ENCODE measurements at regions not wholly inside any gene's neighbourhood (a gene's known extent, or its start where the extent isn't known, plus 50 kb on each side); places are given as distances from the start of the nearest gene placed in this dataset.

GRCh38 chr6:134511984-134512683, 194.2 kb upstream of the SGK1 start:
- H3K9me3 Mint-ChIP-seq (ENCODE audit: unreplicated experiment), result no peaks in the 10 kb centered on the region
- no peak overlapping the region for H3K27ac Mint-ChIP-seq (ENCODE audit: unreplicated experiment)
- no peaks in the 10 kb centered on the region for H3K27me3 ChIP-seq (replicated peaks; ENCODE audit: control insufficient read depth, insufficient read depth, low read length)
- no peaks in the 10 kb centered on the region for H3K4me1 ChIP-seq
- no TSS peak for BruUV-seq (replicated peaks)
- POLR2A ChIA-PET, result no interaction called here
- no peak overlapping the region for H3K4me3 Mint-ChIP-seq (ENCODE audit: unreplicated experiment)
- H3K36me3 Mint-ChIP-seq (ENCODE audit: insufficient read depth, unreplicated experiment), result no peaks in the 10 kb centered on the region
- no peak for DNase-seq
- H3K27me3 Mint-ChIP-seq (ENCODE audit: insufficient read depth, unreplicated experiment), result no peaks in the 10 kb centered on the region
- no peaks in the 10 kb centered on the region for H3K9me3 ChIP-seq
- intact Hi-C loops (cut with micrococcal nuclease; ENCODE audit: unreplicated experiment), result no loop called here
- no peaks in the 10 kb centered on the region for H3K4me1 Mint-ChIP-seq (ENCODE audit: low read depth, unreplicated experiment)
- H3K36me3 ChIP-seq (ENCODE audit: control insufficient read depth, insufficient read depth, low read length), result no peaks in the 10 kb centered on the region
- no peak overlapping the region for H3K4me3 ChIP-seq (ENCODE audit: low read depth, low read length)
- CTCF ChIA-PET, result no interaction called here
- no peak for TF ChIP-seq CTCF (IDR thresholded peaks at IDR 0.05; ENCODE audit: insufficient read depth in 1 of 2, low read depth in 1 of 2, low read length in 1 of 2, severe bottlenecking in 1 of 2, unreplicated experiment in 1 of 2)

- no peaks in the 10 kb centered on the region for H3K9me3 ChIP-seq
- DNase-seq, result no peak
- H3K27me3 Mint-ChIP-seq (ENCODE audit: insufficient read depth, unreplicated experiment), result no peaks in the 10 kb centered on the region
- ChIA-PET POLR2A (no interaction called here), CTCF (no interaction called here)
- no TSS peak for BruUV-seq (replicated peaks)
- no peak overlapping the region for H3K4me3 Mint-ChIP-seq (ENCODE audit: unreplicated experiment)
- intact Hi-C loops (cut with micrococcal nuclease; ENCODE audit: unreplicated experiment), result no loop called here
- H3K27me3 ChIP-seq (replicated peaks; ENCODE audit: control insufficient read depth, insufficient read depth, low read length), result no peaks in the 10 kb centered on the region
- no peaks in the 10 kb centered on the region for H3K4me1 Mint-ChIP-seq (ENCODE audit: low read depth, unreplicated experiment)
- no peaks in the 10 kb centered on the region for H3K36me3 ChIP-seq (ENCODE audit: control insufficient read depth, insufficient read depth, low read length)
- no peak overlapping the region for H3K27ac Mint-ChIP-seq (ENCODE audit: unreplicated experiment)
- TF ChIP-seq CTCF (IDR thresholded peaks at IDR 0.05; ENCODE audit: insufficient read depth in 1 of 2, low read depth in 1 of 2, low read length in 1 of 2, severe bottlenecking in 1 of 2, unreplicated experiment in 1 of 2), result no peak
- no peaks in the 10 kb centered on the region for H3K36me3 Mint-ChIP-seq (ENCODE audit: insufficient read depth, unreplicated experiment)
- no peak overlapping the region for H3K4me3 ChIP-seq (ENCODE audit: low read depth, low read length)
- H3K4me1 ChIP-seq, result no peaks in the 10 kb centered on the region
- no peaks in the 10 kb centered on the region for H3K9me3 Mint-ChIP-seq (ENCODE audit: unreplicated experiment)
Measured at GRCh38 chr6:134510920-134511319, 193.0 kb upstream of the SGK1 start.

GRCh38 chr6:134510142-134510541, 192.2 kb upstream of the SGK1 start:
- Mint-ChIP-seq H3K27me3 (ENCODE audit: insufficient read depth, unreplicated experiment) (no peaks in the 10 kb centered on the region), H3K36me3 (ENCODE audit: insufficient read depth, unreplicated experiment) (no peaks in the 10 kb centered on the region), H3K4me1 (ENCODE audit: low read depth, unreplicated experiment) (no peaks in the 10 kb centered on the region), H3K9me3 (ENCODE audit: unreplicated experiment) (no peaks in the 10 kb centered on the region), H3K4me3 (ENCODE audit: unreplicated experiment) (no peak overlapping the region), H3K27ac (ENCODE audit: unreplicated experiment) (no peak overlapping the region)
- Histone ChIP-seq H3K4me3 (ENCODE audit: low read depth, low read length) (no peak overlapping the region), H3K27me3 (replicated peaks; ENCODE audit: control insufficient read depth, insufficient read depth, low read length) (no peaks in the 10 kb centered on the region), H3K4me1 (no peaks in the 10 kb centered on the region), H3K36me3 (ENCODE audit: control insufficient read depth, insufficient read depth, low read length) (no peaks in the 10 kb centered on the region), H3K9me3 (no peaks in the 10 kb centered on the region)
- intact Hi-C loops (cut with micrococcal nuclease; ENCODE audit: unreplicated experiment), result no loop called here
- no peak for DNase-seq
- TF ChIP-seq CTCF (IDR thresholded peaks at IDR 0.05; ENCODE audit: insufficient read depth in 1 of 2, low read depth in 1 of 2, low read length in 1 of 2, severe bottlenecking in 1 of 2, unreplicated experiment in 1 of 2), result no peak
- BruUV-seq (replicated peaks), result no TSS peak
- ChIA-PET CTCF (interaction anchor here (0.6 kb wide), 1 partner anchor 192 kb away, joined by 3 read pairs; the partner anchor contains the start of gene SGK1), POLR2A (no interaction called here)

Measured in Caco-2 (cell line).